HAP-1 (cell line): ENCODE measurements at regions not wholly inside any gene's neighbourhood (a gene's known extent, or its start where the extent isn't known, plus 50 kb on each side); places are given as distances from the start of the nearest gene placed in this dataset.

ENCODE experiments used
- DNase-seq, 2 experiments: peaks; one replicate each; pipeline ENCODE4 v3.0.0-alpha.2; 2016 to 2020; ENCODE audit warnings: low spot score in 2 of 2
- H3K27me3 ChIP-seq: fragments of 250-450 bp; sonication (Bioruptor Pico); 2 replicates; pipeline ENCODE4 v1.5.1; 2020; ENCODE audit warnings: low read depth, mild to moderate bottlenecking, moderate library complexity
- H3K36me3 ChIP-seq: fragments of 250-450 bp; sonication (Bioruptor Pico); replicated peaks from 2 replicates; pipeline ENCODE4 v1.5.1; 2020; ENCODE audit warnings: mild to moderate bottlenecking
- H3K4me1 ChIP-seq: fragments of 250-450 bp; sonication (Bioruptor Pico); 2 replicates; pipeline ENCODE4 v1.5.1; 2020; ENCODE audit warnings: mild to moderate bottlenecking
- H3K4me3 ChIP-seq: fragments of 250-450 bp; sonication (Bioruptor Pico); 2 replicates; pipeline ENCODE4 v1.5.1; 2020; ENCODE audit warnings: mild to moderate bottlenecking, moderate library complexity
- H3K9me3 ChIP-seq: fragments of 250-450 bp; sonication (Bioruptor Pico); 2 replicates; pipeline ENCODE4 v1.5.1; 2020; ENCODE audit warnings: mild to moderate bottlenecking, moderate library complexity
- in situ Hi-C: fragments of 300-500 bp; cut with MboI; formaldehyde crosslinking; loops from 3 replicates; pipeline ENCODE4 v1.14.3; 2020; ENCODE audit warnings: low sequenced_read_pairs, inconsistent platforms, mixed read lengths

DNA sequence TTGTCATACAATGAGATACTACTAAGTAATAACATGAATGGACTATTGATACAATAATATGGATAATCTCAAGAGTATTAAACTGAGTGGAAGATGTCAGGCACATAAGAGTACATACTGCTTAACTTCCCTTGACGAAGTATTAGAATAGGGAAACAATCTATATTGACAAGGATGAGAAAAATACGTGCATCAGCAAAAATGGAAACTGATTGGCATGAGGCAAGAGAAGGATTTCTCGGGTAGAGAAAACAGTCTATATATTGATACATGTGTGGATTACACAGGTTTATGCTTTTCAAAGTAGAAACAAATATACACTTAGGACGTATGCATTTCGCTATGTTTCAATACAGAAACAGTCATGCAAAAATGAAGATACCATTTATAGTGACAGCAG, 57.4 kb downstream of the PRR20E start:
- DNase-seq: no peak
- Histone ChIP-seq H3K4me1 (no peaks in the 10 kb centered on the region), H3K36me3 (no peaks in the 10 kb centered on the region), H3K9me3 (no peaks in the 10 kb centered on the region), H3K4me3 (no peak overlapping the region), H3K27me3 (no peaks in the 10 kb centered on the region)
- in situ Hi-C loops: no loop called here

DNA sequence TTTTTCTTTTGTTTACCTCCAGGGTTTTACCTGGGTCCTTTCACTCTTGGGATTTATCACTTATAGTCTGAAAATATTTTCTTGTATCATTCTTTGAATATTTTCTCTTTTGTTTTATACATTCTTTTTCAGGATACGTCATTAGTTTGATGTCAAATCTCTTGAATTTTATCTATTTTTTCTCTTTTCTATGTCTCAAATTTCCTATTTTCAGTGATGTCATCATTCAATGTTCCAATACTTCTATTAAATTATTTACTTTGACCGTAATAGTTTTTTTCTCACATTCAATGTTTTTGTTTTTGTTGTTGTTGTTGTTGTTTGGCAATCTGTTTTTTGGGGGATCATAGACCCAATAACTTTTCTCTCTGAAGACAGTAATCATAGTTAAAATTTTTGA, 83.5 kb downstream of the PRR20E start:
- DNase-seq: no peak
- no peaks in the 10 kb centered on the region for H3K36me3 ChIP-seq
- in situ Hi-C loops: no loop called here
- no peaks in the 10 kb centered on the region for H3K9me3 ChIP-seq
- H3K27me3 ChIP-seq: no peaks in the 10 kb centered on the region
- H3K4me1 ChIP-seq: no peaks in the 10 kb centered on the region
- no peak overlapping the region for H3K4me3 ChIP-seq

DNA sequence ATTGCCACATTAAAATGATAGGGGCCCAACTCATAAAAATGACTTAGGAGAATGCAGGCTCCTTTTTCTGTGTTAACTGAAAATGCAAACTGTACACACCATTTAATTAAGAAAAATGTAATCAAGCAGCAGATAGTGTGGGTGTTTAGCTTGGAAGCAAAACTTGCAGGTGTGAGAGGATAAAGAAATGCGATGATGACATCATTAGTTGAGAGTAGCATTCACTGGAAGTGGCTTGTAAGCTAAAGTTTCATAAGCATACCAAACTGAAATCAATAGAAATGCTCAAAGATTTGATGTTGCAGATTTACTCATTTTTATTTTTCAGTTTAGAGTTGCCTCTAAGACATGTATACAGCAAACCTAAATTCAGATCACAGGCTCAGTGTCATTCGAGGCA, 86.6 kb downstream of the PRR20E start:
- no peak for DNase-seq
- H3K4me3 ChIP-seq: no peak overlapping the region
- H3K4me1 ChIP-seq: no peaks in the 10 kb centered on the region
- no peaks in the 10 kb centered on the region for H3K36me3 ChIP-seq
- in situ Hi-C loops: no loop called here
- no peaks in the 10 kb centered on the region for H3K9me3 ChIP-seq
- no peaks in the 10 kb centered on the region for H3K27me3 ChIP-seq

DNA sequence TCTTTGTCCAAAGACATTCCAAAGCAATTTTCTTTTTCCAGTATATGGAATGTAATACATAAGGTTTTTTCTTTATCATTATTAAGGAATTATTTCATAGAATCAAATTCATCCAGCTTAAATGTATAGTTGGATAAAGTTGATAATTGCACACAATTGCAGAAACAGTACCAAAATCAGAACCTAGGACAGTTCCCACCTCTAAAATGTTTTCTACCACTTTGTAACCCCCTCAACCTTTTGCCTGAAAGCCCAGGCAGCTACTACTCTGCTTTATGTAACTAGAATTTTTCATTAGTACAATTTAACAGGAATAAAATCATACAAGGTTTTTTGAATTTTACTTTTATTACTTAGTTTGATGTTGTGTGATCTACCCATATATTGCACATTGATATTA, 98.0 kb downstream of the PRR20E start:
- Histone ChIP-seq H3K9me3 (no peaks in the 10 kb centered on the region), H3K27me3 (no peaks in the 10 kb centered on the region), H3K36me3 (no peaks in the 10 kb centered on the region), H3K4me1 (no peaks in the 10 kb centered on the region), H3K4me3 (no peak overlapping the region)
- in situ Hi-C loops: no loop called here
- no peak for DNase-seq

DNA sequence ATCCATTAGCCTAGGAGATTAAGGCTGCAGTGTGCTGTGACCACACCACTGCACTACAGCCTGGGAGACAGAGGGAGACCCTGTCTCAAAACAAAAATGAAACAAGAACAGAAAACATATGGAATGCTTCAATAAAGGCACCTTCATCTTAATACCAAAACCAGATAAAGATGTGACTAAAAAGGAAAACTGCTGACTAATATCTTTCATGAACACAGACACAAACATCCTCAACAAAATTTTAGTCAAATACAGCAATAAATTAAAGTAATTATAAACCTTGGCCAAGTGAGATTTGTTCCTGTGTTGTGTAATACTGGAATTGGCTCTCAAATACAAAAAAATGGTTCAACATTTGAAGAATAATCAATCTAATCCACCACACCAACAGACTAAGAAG, 103.5 kb downstream of the PRR20E start:
- in situ Hi-C loops: no loop called here
- Histone ChIP-seq H3K36me3 (no peaks in the 10 kb centered on the region), H3K4me3 (no peak overlapping the region), H3K4me1 (no peaks in the 10 kb centered on the region), H3K27me3 (no peaks in the 10 kb centered on the region), H3K9me3 (no peaks in the 10 kb centered on the region)
- no peak for DNase-seq

DNA sequence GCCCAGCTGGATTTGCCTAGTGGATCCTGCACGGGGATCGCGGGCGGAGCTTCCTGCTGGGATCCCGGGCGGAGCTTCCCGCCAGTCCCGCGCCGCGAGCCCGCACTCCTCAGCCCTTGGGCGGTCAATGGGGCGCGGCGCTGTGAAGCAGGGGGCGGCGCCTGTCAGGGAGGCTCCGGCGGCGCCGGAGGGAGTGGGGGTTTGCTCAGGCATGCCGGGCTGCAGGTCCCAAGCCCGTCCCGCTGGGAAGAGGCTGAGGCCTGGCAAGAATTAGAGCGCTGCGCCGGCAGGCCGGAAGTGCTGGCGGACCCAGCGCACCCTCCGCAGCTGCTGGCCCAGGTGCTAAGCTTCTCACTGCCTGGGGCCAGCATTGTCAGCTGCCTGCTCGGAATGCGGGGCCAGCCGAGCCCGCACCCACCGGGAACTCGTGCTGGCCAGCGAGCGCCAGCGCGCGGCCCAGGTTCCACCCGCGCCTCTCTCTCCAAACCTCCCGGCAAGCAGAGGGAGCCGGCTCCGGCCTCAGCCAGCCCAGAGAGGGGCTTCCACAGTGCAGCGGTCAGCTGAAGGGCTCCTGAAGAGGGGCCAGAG, 119.6 kb downstream of the PRR20E start:
- Histone ChIP-seq H3K36me3 (no peaks in the 10 kb centered on the region), H3K27me3 (no peaks in the 10 kb centered on the region), H3K4me1 (no peaks in the 10 kb centered on the region), H3K9me3 (no peaks in the 10 kb centered on the region), H3K4me3 (no peak overlapping the region)
- in situ Hi-C loops: no loop called here
- DNase-seq: no peak

DNA sequence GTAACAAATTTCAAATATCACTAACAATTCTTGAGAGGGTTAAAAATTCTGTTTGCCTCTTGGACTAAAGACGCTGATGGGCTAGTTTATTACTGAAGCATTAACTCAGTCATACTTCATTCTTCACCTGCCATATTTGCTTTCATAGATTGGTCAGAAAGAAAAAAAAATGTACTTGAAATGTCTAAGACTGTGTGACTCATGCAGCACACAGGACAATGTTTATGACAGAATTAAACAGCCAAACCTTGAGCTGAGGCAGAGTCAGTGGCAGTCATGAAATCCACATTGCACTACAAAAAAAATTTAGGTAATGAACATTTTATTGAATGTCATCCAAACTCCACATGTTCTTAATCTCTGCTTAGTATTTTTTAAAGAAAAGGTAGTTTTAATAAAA, 135.6 kb downstream of the PRR20E start:
- no peaks in the 10 kb centered on the region for H3K27me3 ChIP-seq
- H3K9me3 ChIP-seq: no peaks in the 10 kb centered on the region
- no peak overlapping the region for H3K4me3 ChIP-seq
- in situ Hi-C loops: no loop called here
- H3K4me1 ChIP-seq: no peaks in the 10 kb centered on the region
- no peaks in the 10 kb centered on the region for H3K36me3 ChIP-seq
- no peak for DNase-seq

DNA sequence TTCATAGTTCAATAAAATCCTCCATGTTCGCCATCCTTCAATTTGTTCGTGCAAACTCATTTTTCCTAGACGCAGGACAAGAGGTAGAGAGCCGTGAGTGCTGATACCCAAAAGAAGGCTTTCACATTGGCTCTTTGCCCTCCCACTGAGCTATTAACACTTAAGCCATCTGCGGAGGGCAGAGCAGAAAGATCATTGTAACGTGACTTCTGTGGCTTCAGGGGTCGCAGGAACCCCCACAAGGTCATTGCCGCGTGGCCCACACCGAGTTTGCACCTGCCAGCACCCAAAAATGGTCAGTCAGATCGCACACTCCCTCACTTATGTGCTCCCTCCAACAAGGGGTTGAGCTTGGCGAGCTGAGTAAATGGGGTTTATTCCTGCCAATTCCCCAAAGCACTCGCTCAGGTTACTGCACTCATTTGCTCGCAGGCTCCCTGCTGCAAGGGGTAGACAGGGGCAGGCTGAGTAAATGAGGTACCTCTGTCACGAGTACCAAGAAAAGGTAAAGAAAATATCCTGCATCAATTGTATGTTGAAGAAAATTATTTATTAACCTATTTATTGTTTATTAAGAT, 144.1 kb downstream of the PRR20E start:
- Histone ChIP-seq H3K36me3 (no peaks in the 10 kb centered on the region), H3K4me1 (no peaks in the 10 kb centered on the region), H3K4me3 (no peak overlapping the region), H3K9me3 (no peaks in the 10 kb centered on the region), H3K27me3 (no peaks in the 10 kb centered on the region)
- in situ Hi-C loops: no loop called here
- DNase-seq: no peak

DNA sequence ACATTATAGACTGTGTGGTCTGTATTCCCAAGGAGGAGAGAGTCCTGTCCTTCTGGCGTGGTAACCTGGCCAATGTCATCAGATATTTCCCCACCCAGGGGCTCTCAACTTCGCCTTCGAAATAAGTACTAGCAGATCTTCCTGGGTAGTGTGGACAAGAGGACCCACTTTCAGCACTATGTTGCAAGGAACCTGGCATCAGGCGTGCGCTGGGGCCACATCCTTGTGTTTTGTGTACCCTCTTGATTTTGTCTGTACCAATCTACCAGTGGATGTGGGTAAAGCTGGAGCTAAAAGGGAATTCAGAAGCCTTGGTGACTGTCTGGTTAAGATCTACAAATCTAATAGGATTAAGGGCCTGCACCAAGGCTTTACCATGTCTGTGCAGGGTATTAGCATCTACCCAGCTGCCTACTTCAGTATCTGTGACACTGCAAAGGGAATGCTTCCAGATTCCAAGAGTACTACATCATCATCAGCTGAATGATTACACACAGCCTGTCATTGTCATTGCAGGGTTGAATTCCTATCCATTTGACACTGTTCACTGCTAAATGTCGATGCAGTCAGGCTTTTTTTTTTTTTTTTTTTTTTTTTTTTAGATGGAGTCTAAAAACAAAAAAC, 148.0 kb downstream of the PRR20E start:
- no peaks in the 10 kb centered on the region for H3K27me3 ChIP-seq
- in situ Hi-C loops: no loop called here
- no peak for DNase-seq
- H3K4me1 ChIP-seq: no peaks in the 10 kb centered on the region
- no peaks in the 10 kb centered on the region for H3K9me3 ChIP-seq
- H3K36me3 ChIP-seq: no peaks in the 10 kb centered on the region
- H3K4me3 ChIP-seq: no peak overlapping the region

DNA sequence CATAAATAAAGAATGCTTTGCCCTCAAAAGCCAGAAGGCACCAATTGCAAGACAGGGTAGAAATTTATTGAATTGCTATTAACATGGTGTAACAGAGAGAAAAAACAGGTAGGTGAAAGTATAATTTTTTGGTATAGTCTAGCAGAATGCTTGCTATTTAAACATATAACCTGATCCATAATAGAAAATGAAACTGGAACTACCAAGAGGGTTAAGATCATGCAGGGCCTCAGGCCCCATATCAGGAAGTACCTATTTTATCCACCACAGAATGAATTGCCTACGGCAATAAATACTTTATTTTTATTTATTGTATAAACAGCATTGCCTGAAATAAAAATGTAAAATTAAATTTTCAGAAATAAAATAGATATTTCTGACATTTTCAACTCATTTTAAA, 159.5 kb downstream of the PRR20E start:
- in situ Hi-C loops: no loop called here
- Histone ChIP-seq H3K36me3 (no peaks in the 10 kb centered on the region), H3K9me3 (no peaks in the 10 kb centered on the region), H3K4me3 (no peak overlapping the region), H3K27me3 (no peaks in the 10 kb centered on the region), H3K4me1 (no peaks in the 10 kb centered on the region)
- no peak for DNase-seq

DNA sequence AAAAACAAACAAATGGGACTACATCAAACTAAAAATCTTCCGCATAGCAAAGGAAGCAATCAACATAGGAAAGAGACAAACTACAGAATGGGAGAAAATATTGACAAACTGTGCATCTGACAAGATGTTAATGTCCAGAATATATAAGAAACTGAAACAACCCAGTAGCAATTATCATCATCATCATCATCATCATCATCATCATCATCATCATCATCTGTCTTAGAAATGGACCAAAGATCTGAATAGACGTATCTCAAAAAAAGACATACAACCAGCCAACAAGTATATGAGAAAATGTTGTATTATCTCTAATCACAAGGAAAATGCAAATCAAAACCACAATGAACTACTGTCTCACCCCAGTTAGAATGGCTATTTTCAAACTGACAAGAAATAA, 173.9 kb downstream of the PRR20E start:
- in situ Hi-C loops: no loop called here
- H3K4me3 ChIP-seq: no peak overlapping the region
- H3K9me3 ChIP-seq: no peaks in the 10 kb centered on the region

DNA sequence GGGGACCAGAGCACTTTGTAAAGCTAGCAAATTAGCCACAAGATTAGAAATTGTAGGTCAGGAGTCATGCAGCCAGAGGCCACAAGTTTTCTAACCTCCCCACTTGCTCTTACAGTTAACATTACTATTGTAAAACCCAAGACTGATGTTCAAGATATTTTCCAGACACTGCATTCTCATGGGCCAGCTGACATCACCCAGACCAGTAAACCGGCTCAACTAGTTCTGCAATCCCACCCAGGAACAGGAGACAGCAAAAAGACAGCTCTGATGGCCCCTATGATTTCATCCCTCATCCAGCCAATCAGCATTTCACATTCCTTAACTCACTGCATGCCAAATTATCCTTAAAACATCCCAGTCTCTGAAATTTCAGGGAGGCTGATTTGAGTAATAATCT, 178.5 kb downstream of the PRR20E start:
- in situ Hi-C loops: no loop called here
- H3K27me3 ChIP-seq: no peaks in the 10 kb centered on the region
- no peak for DNase-seq
- no peak overlapping the region for H3K4me3 ChIP-seq
- H3K9me3 ChIP-seq: no peaks in the 10 kb centered on the region
- no peaks in the 10 kb centered on the region for H3K4me1 ChIP-seq
- no peaks in the 10 kb centered on the region for H3K36me3 ChIP-seq

More for the DNA sequence above, 173.9 kb downstream of the PRR20E start:
- no peaks in the 10 kb centered on the region for H3K27me3 ChIP-seq
- DNase-seq: no peak
- H3K36me3 ChIP-seq: no peaks in the 10 kb centered on the region
- no peaks in the 10 kb centered on the region for H3K4me1 ChIP-seq

DNA sequence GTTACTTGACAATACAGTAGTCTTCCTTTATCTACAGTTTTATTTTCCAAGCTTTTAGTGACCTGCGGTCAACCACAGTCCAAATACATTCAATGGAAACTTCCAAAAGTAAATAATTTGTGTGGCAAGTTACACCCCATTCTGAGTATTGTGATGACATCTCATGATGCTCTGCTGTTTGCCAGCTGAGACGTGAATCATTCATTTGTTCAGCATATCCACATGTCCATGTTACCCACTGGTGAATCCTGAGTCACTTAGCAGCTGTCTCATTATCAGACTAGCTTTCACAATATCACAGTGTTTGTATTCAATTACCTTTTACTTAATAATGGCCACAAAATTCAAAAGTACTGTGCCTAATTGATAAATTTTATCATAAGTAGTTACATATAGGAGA, 179.8 kb downstream of the PRR20E start:
- Histone ChIP-seq H3K27me3 (no peaks in the 10 kb centered on the region), H3K4me3 (no peak overlapping the region), H3K4me1 (no peaks in the 10 kb centered on the region), H3K36me3 (no peaks in the 10 kb centered on the region), H3K9me3 (no peaks in the 10 kb centered on the region)
- in situ Hi-C loops: no loop called here
- no peak for DNase-seq

DNA sequence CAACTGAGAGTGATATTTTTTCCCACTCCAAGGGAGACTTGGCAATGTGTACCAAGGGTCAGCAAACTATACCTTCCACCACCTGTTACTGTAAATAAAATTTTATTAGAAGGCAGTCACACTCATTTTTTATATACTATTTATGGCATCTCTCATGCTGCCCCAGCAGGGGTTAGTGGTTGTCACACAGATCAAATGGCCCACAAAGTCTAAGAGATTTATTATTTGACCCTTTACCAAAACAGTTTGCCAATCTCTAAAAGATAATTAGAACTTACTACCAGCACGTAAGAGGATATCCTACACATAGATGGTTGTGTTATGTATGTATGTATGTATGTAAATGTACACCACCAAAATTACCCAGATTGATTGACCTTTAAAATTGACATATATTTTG, 185.1 kb downstream of the PRR20E start:
- no peak for DNase-seq
- H3K9me3 ChIP-seq: no peaks in the 10 kb centered on the region
- H3K36me3 ChIP-seq: no peaks in the 10 kb centered on the region
- no peaks in the 10 kb centered on the region for H3K27me3 ChIP-seq
- H3K4me3 ChIP-seq: no peak overlapping the region
- no peaks in the 10 kb centered on the region for H3K4me1 ChIP-seq
- in situ Hi-C loops: no loop called here

DNA sequence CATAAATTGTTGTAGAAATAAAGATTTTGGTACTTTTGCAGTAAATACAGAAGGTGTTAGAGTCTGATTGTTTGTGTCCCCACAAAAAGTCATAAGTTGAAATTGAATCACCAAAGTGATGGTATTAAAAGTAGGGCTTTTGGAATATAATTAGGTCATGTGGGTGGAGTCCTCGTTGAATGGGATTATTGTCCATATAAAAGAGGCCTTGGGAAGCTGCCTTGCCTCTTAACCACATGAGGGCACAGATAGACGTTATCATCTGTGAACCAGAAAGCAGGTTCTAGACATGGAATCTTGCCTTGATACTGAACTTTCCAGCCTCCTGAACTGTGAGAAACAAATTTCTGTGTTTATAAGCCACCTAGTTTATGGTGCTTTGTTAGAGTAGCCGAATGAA, 186.8 kb downstream of the PRR20E start:
- Histone ChIP-seq H3K27me3 (no peaks in the 10 kb centered on the region), H3K36me3 (no peaks in the 10 kb centered on the region), H3K4me3 (no peak overlapping the region), H3K4me1 (no peaks in the 10 kb centered on the region), H3K9me3 (no peaks in the 10 kb centered on the region)
- no peak for DNase-seq
- in situ Hi-C loops: no loop called here
